ENCODE measurements at regions not wholly inside any gene's neighbourhood (a gene's known extent, or its start where the extent isn't known, plus 50 kb on each side); places are given as distances from the start of the nearest gene placed in this dataset.

- 12% methylated on average over 3 of the region's 3 CpGs for WGBS (ENCODE audit: missing lambda C conversion rate)
- POLR2A ChIA-PET = no interaction called here
- Histone ChIP-seq H3K4me3 (no peak overlapping the region), H3K9me3 (no peaks in the 10 kb centered on the region), H3K27ac (no peak overlapping the region), H3K4me1 (no peaks in the 10 kb centered on the region), H3K4me2 (no peak overlapping the region)
- ATAC-seq (no peak), FAIRE-seq (no peak), DNase-seq (ENCODE audit: low read depth in 1 of 2, low spot score in 1 of 2) (no peak)
- TF ChIP-seq CHD2 (IDR thresholded peaks at IDR 0.05; ENCODE audit: low read length, partially characterized antibody) (no peak), REST (IDR thresholded peaks at IDR 0.05) (no peak), HOXB5 (CRISPR knock-in tag; IDR thresholded peaks at IDR 0.05) (no peak), TP53 (CRISPR knock-in tag; IDR thresholded peaks at IDR 0.05) (no peak), CHD4 (IDR thresholded peaks at IDR 0.05; ENCODE audit: borderline replicate concordance) (no peak), RCOR1 (IDR thresholded peaks at IDR 0.05; ENCODE audit: low read depth, low read length) (no peak), NR3C1 (IDR thresholded peaks at IDR 0.05) (no peak)
- CTCF ChIA-PET = interaction anchor here (1.2 kb wide), 1 partner anchor 81 kb away, joined by 3 read pairs; no protein-coding TSS in a partner anchor
These were observed 96.3 kb downstream of the RAB11FIP2 start for GRCh38 chr10:117950408-117950807.

Measured in A549 (cell line).